ENCODE measurements at regions not wholly inside any gene's neighbourhood (a gene's known extent, or its start where the extent isn't known, plus 50 kb on each side); places are given as distances from the start of the nearest gene placed in this dataset.

DNA sequence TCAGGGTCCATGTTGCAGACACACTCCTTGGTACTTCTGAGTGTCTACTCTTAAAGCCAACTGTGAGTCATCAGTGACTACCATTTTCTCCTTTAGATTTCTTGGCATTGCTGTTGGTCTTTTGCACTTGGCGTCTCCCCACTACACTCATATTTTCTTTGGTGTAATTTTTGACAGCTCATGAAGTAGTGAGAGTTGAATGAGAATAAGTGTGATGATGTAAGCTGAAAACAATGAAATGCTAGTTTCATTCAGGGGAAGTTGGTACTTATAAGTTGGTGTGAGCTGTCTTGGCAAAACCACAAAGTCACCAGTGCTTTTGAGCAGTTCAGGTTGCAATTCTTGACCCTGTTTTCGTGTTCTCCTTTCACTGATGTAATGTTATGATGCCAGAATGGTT is 142.9 kb upstream of the ARX start:
- TF ChIP-seq MCM3 (IDR thresholded peaks at IDR 0.05) = no peak
- TF ChIP-seq ZNF584 (CRISPR knock-in tag; IDR thresholded peaks at IDR 0.05; ENCODE audit: low read depth) = no peak
- TF ChIP-seq HDAC1 (IDR thresholded peaks at IDR 0.05) = no peak
- no peak for TF ChIP-seq ZNF263 (CRISPR knock-in tag; IDR thresholded peaks at IDR 0.05; ENCODE audit: borderline replicate concordance)
- no peak for TF ChIP-seq TAF7 (tag; IDR thresholded peaks at IDR 0.05)
- TF ChIP-seq, protein P1, sequence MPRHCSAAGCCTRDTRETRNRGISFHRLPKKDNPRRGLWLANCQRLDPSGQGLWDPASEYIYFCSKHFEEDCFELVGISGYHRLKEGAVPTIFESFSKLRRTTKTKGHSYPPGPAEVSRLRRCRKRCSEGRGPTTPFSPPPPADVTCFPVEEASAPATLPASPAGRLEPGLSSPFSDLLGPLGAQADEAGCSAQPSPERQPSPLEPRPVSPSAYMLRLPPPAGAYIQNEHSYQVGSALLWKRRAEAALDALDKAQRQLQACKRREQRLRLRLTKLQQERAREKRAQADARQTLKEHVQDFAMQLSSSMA (CRISPR knock-in tag; IDR thresholded peaks at IDR 0.05) = no peak
- no peak for TF ChIP-seq TEAD1 (CRISPR knock-in tag; IDR thresholded peaks at IDR 0.05)
- TF ChIP-seq POLR2AphosphoS5 (IDR thresholded peaks at IDR 0.05; ENCODE audit: control insufficient read depth, insufficient read depth, low read depth, low read length) = no peak
- TF ChIP-seq, protein P2, sequence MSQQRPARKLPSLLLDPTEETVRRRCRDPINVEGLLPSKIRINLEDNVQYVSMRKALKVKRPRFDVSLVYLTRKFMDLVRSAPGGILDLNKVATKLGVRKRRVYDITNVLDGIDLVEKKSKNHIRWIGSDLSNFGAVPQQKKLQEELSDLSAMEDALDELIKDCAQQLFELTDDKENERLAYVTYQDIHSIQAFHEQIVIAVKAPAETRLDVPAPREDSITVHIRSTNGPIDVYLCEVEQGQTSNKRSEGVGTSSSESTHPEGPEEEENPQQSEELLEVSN (IDR thresholded peaks at IDR 0.05; ENCODE audit: borderline replicate concordance in 1 of 2, extremely low read depth in 1 of 2, insufficient read depth in 1 of 2, insufficient read length in 1 of 2, low read depth in 1 of 2, low read length in 1 of 2, poor library complexity in 1 of 2, severe bottlenecking in 1 of 2) = no peak
- TF ChIP-seq CEBPB (tag; IDR thresholded peaks at IDR 0.05) = no peak
- no peak for TF ChIP-seq FOXK2 (conservative IDR thresholded peaks at IDR 0.05 in 1 of 2, IDR thresholded peaks at IDR 0.05 in 1 of 2; ENCODE audit: low read depth in 2 of 2)
- TF ChIP-seq TCF7 (IDR thresholded peaks at IDR 0.05; ENCODE audit: borderline replicate concordance) = no peak
- no peak for TF ChIP-seq CBX8 (IDR thresholded peaks at IDR 0.05; ENCODE audit: borderline replicate concordance, extremely low read depth, low read depth, low read length, poor library complexity, severe bottlenecking)
